ENCODE measurements at regions not wholly inside any gene's neighbourhood (a gene's known extent, or its start where the extent isn't known, plus 50 kb on each side); places are given as distances from the start of the nearest gene placed in this dataset.

DNA sequence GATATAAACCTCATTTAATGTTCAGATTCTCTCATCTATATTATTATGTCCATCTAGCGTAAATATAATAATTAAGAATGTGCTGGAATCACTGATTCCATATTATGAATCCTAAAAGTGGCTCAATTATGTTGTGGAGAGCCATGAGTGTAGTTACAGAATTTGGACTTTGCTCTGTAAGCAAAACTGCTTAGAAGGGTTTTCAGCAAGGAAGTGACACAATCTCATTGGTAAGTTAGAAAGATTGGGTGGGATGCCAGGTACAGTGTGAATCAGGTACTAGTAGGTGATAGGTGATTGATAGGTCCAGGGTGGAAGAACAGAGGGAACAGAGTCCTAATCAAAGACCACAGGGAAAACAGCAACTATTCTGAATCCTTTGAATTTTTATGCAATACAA lies 74.9 kb upstream of the ABLIM1 start:
- POLR2A ChIA-PET (ENCODE audit: unreplicated experiment) = no interaction called here
- Histone ChIP-seq H4K91ac (ENCODE audit: insufficient read depth, low read depth, low read length) (no peak overlapping the region), H3K27me3 (ENCODE audit: control insufficient read depth, insufficient read depth, low read length) (no peaks in the 10 kb centered on the region), H2BK20ac (ENCODE audit: low read depth, low read length) (no peak overlapping the region), H3K14ac (replicated peaks; ENCODE audit: low read depth, low read length) (no peak overlapping the region), H2AK9ac (replicated peaks; ENCODE audit: low read depth, low read length, poor library complexity) (no peak overlapping the region), H3K9me1 (ENCODE audit: insufficient read depth, low read length) (no peaks in the 10 kb centered on the region), H3K4me1 (ENCODE audit: control insufficient read depth, insufficient read depth, low read length) (no peaks in the 10 kb centered on the region), H2AFZ (replicated peaks; ENCODE audit: low read length, poor library complexity) (no peak overlapping the region), H3K27ac (ENCODE audit: insufficient read depth, low read length) (no peak overlapping the region), H3K9me3 (ENCODE audit: control insufficient read depth, insufficient read depth, low read length) (no peaks in the 10 kb centered on the region), H3K23ac (ENCODE audit: low read depth, low read length) (no peak overlapping the region), H4K5ac (ENCODE audit: low read depth, low read length) (no peak overlapping the region), H3K36me3 (ENCODE audit: control insufficient read depth, insufficient read depth, low read length) (no peaks in the 10 kb centered on the region), H4K8ac (ENCODE audit: low read depth in 2 of 2, low read length in 2 of 2) (no peak overlapping the region), H2BK15ac (ENCODE audit: low read depth, low read length) (no peak overlapping the region), H4K20me1 (ENCODE audit: insufficient read depth, low read length) (no peaks in the 10 kb centered on the region), H2BK5ac (ENCODE audit: low read depth, low read length, poor library complexity, severe bottlenecking) (no peak overlapping the region), H3K56ac (ENCODE audit: extremely low read depth, insufficient read depth, low read length) (no peak overlapping the region), H2AK5ac (ENCODE audit: low read depth, low read length) (no peak overlapping the region), H3K4me2 (ENCODE audit: low read depth, low read length) (no peak overlapping the region), H3K79me1 (ENCODE audit: low read depth in 1 of 2, low read length in 2 of 2) (no peaks in the 10 kb centered on the region), H3K9ac (ENCODE audit: low read depth, low read length) (no peak overlapping the region), H3K4ac (ENCODE audit: low read depth, low read length) (no peak overlapping the region), H2BK120ac (ENCODE audit: low read depth, low read length) (no peak overlapping the region), H3K4me3 (ENCODE audit: insufficient read depth, low read depth, low read length) (no peak overlapping the region), H3K18ac (ENCODE audit: low read depth, low read length) (no peak overlapping the region)
- BruUV-seq (replicated peaks) = no TSS peak
- CTCF ChIA-PET = no interaction called here
- ATAC-seq (ENCODE audit: low read depth) (no peak), DNase-seq (no peak)
- dilution Hi-C loops (cut with HindIII; ENCODE audit: low sequenced_read_pairs, unreplicated experiment) = no loop called here
- TF ChIP-seq NFE2L2 (IDR thresholded peaks at IDR 0.05; ENCODE audit: low read depth, low read length) = no peak
- no peak for TF ChIP-seq POLR2A (IDR thresholded peaks at IDR 0.05; ENCODE audit: low read depth, low read length)
- no peak for TF ChIP-seq CEBPB (IDR thresholded peaks at IDR 0.05; ENCODE audit: low read depth, low read length)
- no peak for TF ChIP-seq SMC3 (IDR thresholded peaks at IDR 0.05; ENCODE audit: low read depth, low read length)
- TF ChIP-seq MAZ (IDR thresholded peaks at IDR 0.05; ENCODE audit: borderline replicate concordance, low read depth, low read length) = no peak
- TF ChIP-seq CHD1 (IDR thresholded peaks at IDR 0.05; ENCODE audit: low read depth, low read length) = no peak
- no peak for TF ChIP-seq BHLHE40 (IDR thresholded peaks at IDR 0.05; ENCODE audit: low read depth, low read length)
- no peak for TF ChIP-seq RCOR1 (IDR thresholded peaks at IDR 0.05; ENCODE audit: insufficient replicate concordance, low read length)
- no peak for TF ChIP-seq RAD21 (IDR thresholded peaks at IDR 0.05; ENCODE audit: low read length)
- TF ChIP-seq, protein P1, sequence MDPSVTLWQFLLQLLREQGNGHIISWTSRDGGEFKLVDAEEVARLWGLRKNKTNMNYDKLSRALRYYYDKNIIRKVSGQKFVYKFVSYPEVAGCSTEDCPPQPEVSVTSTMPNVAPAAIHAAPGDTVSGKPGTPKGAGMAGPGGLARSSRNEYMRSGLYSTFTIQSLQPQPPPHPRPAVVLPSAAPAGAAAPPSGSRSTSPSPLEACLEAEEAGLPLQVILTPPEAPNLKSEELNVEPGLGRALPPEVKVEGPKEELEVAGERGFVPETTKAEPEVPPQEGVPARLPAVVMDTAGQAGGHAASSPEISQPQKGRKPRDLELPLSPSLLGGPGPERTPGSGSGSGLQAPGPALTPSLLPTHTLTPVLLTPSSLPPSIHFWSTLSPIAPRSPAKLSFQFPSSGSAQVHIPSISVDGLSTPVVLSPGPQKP (IDR thresholded peaks at IDR 0.05; ENCODE audit: borderline replicate concordance, low read depth, low read length) = no peak
- TF ChIP-seq, protein P2, sequence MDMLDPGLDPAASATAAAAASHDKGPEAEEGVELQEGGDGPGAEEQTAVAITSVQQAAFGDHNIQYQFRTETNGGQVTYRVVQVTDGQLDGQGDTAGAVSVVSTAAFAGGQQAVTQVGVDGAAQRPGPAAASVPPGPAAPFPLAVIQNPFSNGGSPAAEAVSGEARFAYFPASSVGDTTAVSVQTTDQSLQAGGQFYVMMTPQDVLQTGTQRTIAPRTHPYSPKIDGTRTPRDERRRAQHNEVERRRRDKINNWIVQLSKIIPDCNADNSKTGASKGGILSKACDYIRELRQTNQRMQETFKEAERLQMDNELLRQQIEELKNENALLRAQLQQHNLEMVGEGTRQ (IDR thresholded peaks at IDR 0.05; ENCODE audit: low read depth, low read length) = no peak
- no peak for TF ChIP-seq FOS (IDR thresholded peaks at IDR 0.05; ENCODE audit: low read depth, low read length)
- TF ChIP-seq, protein P3, sequence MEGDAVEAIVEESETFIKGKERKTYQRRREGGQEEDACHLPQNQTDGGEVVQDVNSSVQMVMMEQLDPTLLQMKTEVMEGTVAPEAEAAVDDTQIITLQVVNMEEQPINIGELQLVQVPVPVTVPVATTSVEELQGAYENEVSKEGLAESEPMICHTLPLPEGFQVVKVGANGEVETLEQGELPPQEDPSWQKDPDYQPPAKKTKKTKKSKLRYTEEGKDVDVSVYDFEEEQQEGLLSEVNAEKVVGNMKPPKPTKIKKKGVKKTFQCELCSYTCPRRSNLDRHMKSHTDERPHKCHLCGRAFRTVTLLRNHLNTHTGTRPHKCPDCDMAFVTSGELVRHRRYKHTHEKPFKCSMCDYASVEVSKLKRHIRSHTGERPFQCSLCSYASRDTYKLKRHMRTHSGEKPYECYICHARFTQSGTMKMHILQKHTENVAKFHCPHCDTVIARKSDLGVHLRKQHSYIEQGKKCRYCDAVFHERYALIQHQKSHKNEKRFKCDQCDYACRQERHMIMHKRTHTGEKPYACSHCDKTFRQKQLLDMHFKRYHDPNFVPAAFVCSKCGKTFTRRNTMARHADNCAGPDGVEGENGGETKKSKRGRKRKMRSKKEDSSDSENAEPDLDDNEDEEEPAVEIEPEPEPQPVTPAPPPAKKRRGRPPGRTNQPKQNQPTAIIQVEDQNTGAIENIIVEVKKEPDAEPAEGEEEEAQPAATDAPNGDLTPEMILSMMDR (conservative IDR thresholded peaks at IDR 0.05; ENCODE audit: low read depth, low read length) = no peak
- intact Hi-C loops (cut with micrococcal nuclease) = no loop called here
- in situ Hi-C loops (cut with MboI; ENCODE audit: low sequenced_read_pairs) = no loop called here
- WGBS, 2 experiments (ENCODE audit: extremely low coverage in 2 of 2, insufficient read length in 1 of 2) = no CpG with 5 or more reads among the region's 1 CpG
